Left kidney (tissue), 1 donor: ENCODE measurements at regions not wholly inside any gene's neighbourhood (a gene's known extent, or its start where the extent isn't known, plus 50 kb on each side); places are given as distances from the start of the nearest gene placed in this dataset.
"Not testable (repeated sequence)": the region's sequence is repeated elsewhere in the genome, so short reads cannot be mapped to it uniquely, and the experiment has no call there.

Source experiments
- DNase-seq: peaks from one replicate; pipeline ENCODE4 v3.0.0-alpha.2; 2013

GRCh38 chr3:72274493-72275330 is 489.8 kb upstream of the PROK2 start:
- no peak for DNase-seq

- DNase-seq: no peak
Measured at GRCh38 chr3:72273615-72274014, 488.7 kb upstream of the PROK2 start.

- no peak for DNase-seq
Measured at GRCh38 chr3:72272356-72272755, 487.4 kb upstream of the PROK2 start.

- DNase-seq: no peak
Measured at GRCh38 chr3:72271923-72272322, 487.0 kb upstream of the PROK2 start.

GRCh38 chr3:72271216-72271615 is 486.3 kb upstream of the PROK2 start:
- DNase-seq: no peak

- no peak for DNase-seq
Measured at GRCh38 chr3:72270730-72271129, 485.8 kb upstream of the PROK2 start.

GRCh38 chr3:72270072-72270681 is 485.2 kb upstream of the PROK2 start:
- no peak for DNase-seq

- no peak for DNase-seq
Measured at GRCh38 chr3:72269475-72269874, 484.5 kb upstream of the PROK2 start.

GRCh38 chr3:72266921-72267524 is 482.1 kb upstream of the PROK2 start:
- DNase-seq: not testable (repeated sequence)

- no peak for DNase-seq
Measured at GRCh38 chr3:72266016-72266370, 481.0 kb upstream of the PROK2 start.

- no peak for DNase-seq
Measured at GRCh38 chr3:72265256-72266015, 480.5 kb upstream of the PROK2 start.

- DNase-seq: no peak
Measured at GRCh38 chr3:72263223-72263990, 478.5 kb upstream of the PROK2 start.

- DNase-seq: no peak
Measured at GRCh38 chr3:72262736-72263135, 477.8 kb upstream of the PROK2 start.

- DNase-seq: no peak
Measured at GRCh38 chr3:72261566-72262564, 476.9 kb upstream of the PROK2 start.

GRCh38 chr3:72260588-72260910 is 475.6 kb upstream of the PROK2 start:
- DNase-seq: no peak

GRCh38 chr3:72259755-72260587 is 475.0 kb upstream of the PROK2 start:
- DNase-seq: no peak

GRCh38 chr3:72258361-72259141 is 473.6 kb upstream of the PROK2 start:
- no peak for DNase-seq

GRCh38 chr3:72257738-72258137 is 472.8 kb upstream of the PROK2 start:
- DNase-seq: no peak

- no peak for DNase-seq
Measured at GRCh38 chr3:72257203-72257602, 472.3 kb upstream of the PROK2 start.
